ENCODE measurements at regions not wholly inside any gene's neighbourhood (a gene's known extent, or its start where the extent isn't known, plus 50 kb on each side); places are given as distances from the start of the nearest gene placed in this dataset.
"Not testable (repeated sequence)": the region's sequence is repeated elsewhere in the genome, so short reads cannot be mapped to it uniquely, and the experiment has no call there.

GRCh38 chr18:1036926-1037325 is 132.3 kb downstream of the ADCYAP1 start:
- Mint-ChIP-seq H3K9me3 (peaks cover 7% of the 10 kb centered on the region in 2 donors), H3K27ac (no peak overlapping the region), H3K4me1 (ENCODE audit: low read depth in 2 of 2) (no peaks in the 10 kb centered on the region), H3K36me3 (ENCODE audit: insufficient read depth) (no peaks in the 10 kb centered on the region), H3K27me3 (peaks cover 0 to 12% of the 10 kb centered on the region in 2 donors), H3K4me3 (no peak overlapping the region)
- DNase-seq (no peak), ATAC-seq (replicated peaks) (no peak)

GRCh38 chr18:1037776-1038175 is 133.1 kb downstream of the ADCYAP1 start:
- Mint-ChIP-seq H3K36me3 (ENCODE audit: insufficient read depth) (no peaks in the 10 kb centered on the region), H3K27me3 (peaks cover 0 to 12% of the 10 kb centered on the region in 2 donors), H3K4me3 (no peak overlapping the region), H3K9me3 (peaks cover 8 to 9% of the 10 kb centered on the region in 2 donors), H3K27ac (no peak overlapping the region), H3K4me1 (ENCODE audit: low read depth in 2 of 2) (no peaks in the 10 kb centered on the region)
- DNase-seq, result no peak
- ATAC-seq (replicated peaks), result no peak

- DNase-seq (no peak), ATAC-seq (replicated peaks) (no peak)
- Mint-ChIP-seq H3K9me3 (peaks cover 8% of the 10 kb centered on the region in 2 donors), H3K27me3 (peaks cover 0 to 12% of the 10 kb centered on the region in 2 donors), H3K4me3 (no peak overlapping the region), H3K36me3 (ENCODE audit: insufficient read depth) (no peaks in the 10 kb centered on the region), H3K27ac (no peak overlapping the region), H3K4me1 (ENCODE audit: low read depth in 2 of 2) (no peaks in the 10 kb centered on the region)
Measured at GRCh38 chr18:1039421-1039820, 134.8 kb downstream of the ADCYAP1 start.

GRCh38 chr18:1043039-1043438 is 138.4 kb downstream of the ADCYAP1 start:
- H3K27ac Mint-ChIP-seq; DNase-seq; H3K4me3 Mint-ChIP-seq; ATAC-seq (replicated peaks); H3K4me1 Mint-ChIP-seq (ENCODE audit: low read depth in 2 of 2); H3K36me3 Mint-ChIP-seq (ENCODE audit: insufficient read depth): not testable (repeated sequence)
- peaks cover 8 to 10% of the 10 kb centered on the region in 2 donors for H3K9me3 Mint-ChIP-seq
- H3K27me3 Mint-ChIP-seq, result peaks cover 0 to 12% of the 10 kb centered on the region in 2 donors

GRCh38 chr18:1045658-1046057 is 141.0 kb downstream of the ADCYAP1 start:
- Mint-ChIP-seq H3K4me3 (no peak overlapping the region), H3K9me3 (peaks cover 4 to 8% of the 10 kb centered on the region in 2 donors)
- no peak for ATAC-seq (replicated peaks)

GRCh38 chr18:1047406-1047805 is 142.7 kb downstream of the ADCYAP1 start:
- DNase-seq (no peak), ATAC-seq (replicated peaks) (no peak)
- no peaks in the 10 kb centered on the region for H3K36me3 Mint-ChIP-seq (ENCODE audit: insufficient read depth)
- H3K9me3 Mint-ChIP-seq, result peaks cover 2 to 3% of the 10 kb centered on the region in 2 donors
- H3K27me3 Mint-ChIP-seq, result no peaks in the 10 kb centered on the region
- no peaks in the 10 kb centered on the region for H3K4me1 Mint-ChIP-seq (ENCODE audit: low read depth in 2 of 2)
- no peak overlapping the region for H3K27ac Mint-ChIP-seq
- no peak overlapping the region for H3K4me3 Mint-ChIP-seq

More at GRCh38 chr18:1045658-1046057, 141.0 kb downstream of the ADCYAP1 start:
- Mint-ChIP-seq H3K36me3 (ENCODE audit: insufficient read depth) (no peaks in the 10 kb centered on the region), H3K4me1 (ENCODE audit: low read depth in 2 of 2) (no peaks in the 10 kb centered on the region), H3K27ac (no peak overlapping the region), H3K27me3 (no peaks in the 10 kb centered on the region)
- no peak for DNase-seq

GRCh38 chr18:1048032-1048431 is 143.4 kb downstream of the ADCYAP1 start:
- ATAC-seq (replicated peaks) (no peak), DNase-seq (no peak)
- Mint-ChIP-seq H3K27me3 (no peaks in the 10 kb centered on the region), H3K27ac (no peak overlapping the region), H3K4me1 (ENCODE audit: low read depth in 2 of 2) (no peaks in the 10 kb centered on the region), H3K36me3 (ENCODE audit: insufficient read depth) (no peaks in the 10 kb centered on the region), H3K9me3 (peaks cover 0 to 2% of the 10 kb centered on the region in 2 donors), H3K4me3 (no peak overlapping the region)

- H3K27me3 Mint-ChIP-seq, result no peaks in the 10 kb centered on the region
- H3K36me3 Mint-ChIP-seq (ENCODE audit: insufficient read depth), result no peaks in the 10 kb centered on the region
- peaks cover 0 to 2% of the 10 kb centered on the region in 2 donors for H3K9me3 Mint-ChIP-seq
- H3K27ac Mint-ChIP-seq, result no peak overlapping the region
- ATAC-seq (replicated peaks) (no peak), DNase-seq (no peak)
- H3K4me3 Mint-ChIP-seq, result no peak overlapping the region
- H3K4me1 Mint-ChIP-seq (ENCODE audit: low read depth in 2 of 2), result no peaks in the 10 kb centered on the region
Measured at GRCh38 chr18:1049173-1049572, 144.5 kb downstream of the ADCYAP1 start.

GRCh38 chr18:1050012-1050657 is 145.5 kb downstream of the ADCYAP1 start:
- DNase-seq (no peak), ATAC-seq (replicated peaks) (no peak)
- Mint-ChIP-seq H3K4me1 (ENCODE audit: low read depth in 2 of 2) (no peaks in the 10 kb centered on the region), H3K36me3 (ENCODE audit: insufficient read depth) (no peaks in the 10 kb centered on the region), H3K27me3 (no peaks in the 10 kb centered on the region), H3K9me3 (peaks cover 0 to 2% of the 10 kb centered on the region in 2 donors), H3K27ac (no peak overlapping the region), H3K4me3 (no peak overlapping the region)

GRCh38 chr18:1052301-1052700 is 147.6 kb downstream of the ADCYAP1 start:
- Mint-ChIP-seq H3K36me3 (ENCODE audit: insufficient read depth) (no peaks in the 10 kb centered on the region), H3K4me3 (no peak overlapping the region), H3K27ac (no peak overlapping the region), H3K27me3 (no peaks in the 10 kb centered on the region), H3K9me3 (no peaks in the 10 kb centered on the region), H3K4me1 (ENCODE audit: low read depth in 2 of 2) (no peaks in the 10 kb centered on the region)
- DNase-seq (no peak), ATAC-seq (replicated peaks) (no peak)

GRCh38 chr18:1053331-1054315 is 149.0 kb downstream of the ADCYAP1 start:
- Mint-ChIP-seq H3K27me3 (no peaks in the 10 kb centered on the region), H3K27ac (no peak overlapping the region), H3K4me3 (no peak overlapping the region), H3K36me3 (ENCODE audit: insufficient read depth) (no peaks in the 10 kb centered on the region), H3K9me3 (peaks cover 0 to 5% of the 10 kb centered on the region in 2 donors), H3K4me1 (ENCODE audit: low read depth in 2 of 2) (no peaks in the 10 kb centered on the region)
- DNase-seq, result no peak
- ATAC-seq (replicated peaks), result no peak

- peaks cover 0 to 9% of the 10 kb centered on the region in 2 donors for H3K9me3 Mint-ChIP-seq
Measured at GRCh38 chr18:1056404-1056803, 151.7 kb downstream of the ADCYAP1 start.

GRCh38 chr18:1057367-1057766 is 152.7 kb downstream of the ADCYAP1 start:
- Mint-ChIP-seq H3K4me3 (no peak overlapping the region), H3K9me3 (peaks cover 5 to 13% of the 10 kb centered on the region in 2 donors), H3K27ac (no peak overlapping the region), H3K36me3 (ENCODE audit: insufficient read depth) (no peaks in the 10 kb centered on the region), H3K4me1 (ENCODE audit: low read depth in 2 of 2) (no peaks in the 10 kb centered on the region), H3K27me3 (no peaks in the 10 kb centered on the region)
- DNase-seq, result no peak
- ATAC-seq (replicated peaks), result no peak

More at GRCh38 chr18:1056404-1056803, 151.7 kb downstream of the ADCYAP1 start:
- ATAC-seq (replicated peaks) (no peak), DNase-seq (no peak)
- H3K27ac Mint-ChIP-seq, result no peak overlapping the region
- no peaks in the 10 kb centered on the region for H3K36me3 Mint-ChIP-seq (ENCODE audit: insufficient read depth)
- no peaks in the 10 kb centered on the region for H3K4me1 Mint-ChIP-seq (ENCODE audit: low read depth in 2 of 2)
- H3K4me3 Mint-ChIP-seq, result no peak overlapping the region
- H3K27me3 Mint-ChIP-seq, result no peaks in the 10 kb centered on the region

GRCh38 chr18:1062588-1062987 is 157.9 kb downstream of the ADCYAP1 start:
- Mint-ChIP-seq H3K27me3 (no peaks in the 10 kb centered on the region), H3K9me3 (peaks cover 7 to 15% of the 10 kb centered on the region in 2 donors), H3K36me3 (ENCODE audit: insufficient read depth) (no peaks in the 10 kb centered on the region), H3K27ac (no peak overlapping the region), H3K4me1 (ENCODE audit: low read depth in 2 of 2) (no peaks in the 10 kb centered on the region), H3K4me3 (no peak overlapping the region)
- ATAC-seq (replicated peaks), result no peak
- DNase-seq, result no peak

All from effector memory CD8-positive, alpha-beta T cell (primary cell).